Neural cell (in vitro differentiated cells): ENCODE measurements at regions not wholly inside any gene's neighbourhood (a gene's known extent, or its start where the extent isn't known, plus 50 kb on each side); places are given as distances from the start of the nearest gene placed in this dataset.

Experiments used
- CTCF ChIP-seq: fragments of 450-650 bp; IDR thresholded peaks from 2 replicates; pipeline ENCODE4 v1.5.1; 2014; ENCODE audit warnings: antibody characterized with exemption, mild to moderate bottlenecking, moderate library complexity; ENCODE audit not compliant: poor library complexity, severe bottlenecking
- EZH2 ChIP-seq: fragments of 200-600, 300-800 bp; shearing (Covaris generic), sonication (generic); IDR thresholded peaks from 2 replicates; pipeline ENCODE4 v1.6.1; 2014; ENCODE audit warnings: antibody characterized with exemption, low read length, borderline replicate concordance, mild to moderate bottlenecking; ENCODE audit not compliant: insufficient read depth, poor library complexity, severe bottlenecking
- MXI1 ChIP-seq: fragments of 450-650 bp; conservative IDR thresholded peaks from 2 replicates; pipeline ENCODE4 v1.6.1; 2014; ENCODE audit warnings: antibody characterized with exemption, mild to moderate bottlenecking; ENCODE audit not compliant: poor library complexity, severe bottlenecking
- POLR2AphosphoS5 ChIP-seq: IDR thresholded peaks from 2 replicates; pipeline ENCODE4 v1.6.1; 2012
- TF ChIP-seq, protein P1 (sequence below): IDR thresholded peaks from 2 replicates; pipeline ENCODE4 v1.6.1; 2012; ENCODE audit warnings: borderline replicate concordance

DNA sequence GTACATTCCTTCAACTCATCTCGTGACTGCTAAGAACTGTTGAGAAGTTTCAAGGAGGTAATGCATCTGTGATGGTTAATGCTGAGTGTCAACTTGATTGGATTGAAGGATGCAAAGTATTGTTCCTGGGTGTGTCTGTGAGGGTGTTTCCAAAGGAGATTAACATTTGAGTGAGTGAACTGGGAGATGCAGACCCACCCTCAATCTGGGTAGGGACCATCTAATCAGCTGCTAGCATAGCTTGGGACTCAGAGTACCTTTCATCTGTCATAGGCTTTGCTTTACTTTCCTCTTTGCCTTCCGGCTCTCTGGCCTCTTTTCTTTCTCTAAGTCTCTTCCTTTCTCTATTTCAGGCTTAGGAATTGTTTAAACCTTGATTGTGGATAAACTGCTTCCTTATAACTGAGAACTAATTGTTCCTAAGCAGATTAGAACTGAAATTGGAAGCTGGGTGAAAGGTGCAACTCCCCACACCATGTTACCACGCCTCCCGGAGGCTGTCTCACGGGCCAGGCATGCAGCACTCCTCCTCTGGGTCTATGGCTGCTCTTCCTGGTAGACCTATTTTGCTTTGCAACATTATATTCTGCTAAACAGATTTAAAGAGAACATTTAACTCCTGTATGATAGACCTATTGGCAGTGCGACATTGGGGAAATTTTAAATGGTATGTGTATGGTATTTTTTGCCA is 298.2 kb downstream of the CCSER2 start:
- TF ChIP-seq, protein P1, sequence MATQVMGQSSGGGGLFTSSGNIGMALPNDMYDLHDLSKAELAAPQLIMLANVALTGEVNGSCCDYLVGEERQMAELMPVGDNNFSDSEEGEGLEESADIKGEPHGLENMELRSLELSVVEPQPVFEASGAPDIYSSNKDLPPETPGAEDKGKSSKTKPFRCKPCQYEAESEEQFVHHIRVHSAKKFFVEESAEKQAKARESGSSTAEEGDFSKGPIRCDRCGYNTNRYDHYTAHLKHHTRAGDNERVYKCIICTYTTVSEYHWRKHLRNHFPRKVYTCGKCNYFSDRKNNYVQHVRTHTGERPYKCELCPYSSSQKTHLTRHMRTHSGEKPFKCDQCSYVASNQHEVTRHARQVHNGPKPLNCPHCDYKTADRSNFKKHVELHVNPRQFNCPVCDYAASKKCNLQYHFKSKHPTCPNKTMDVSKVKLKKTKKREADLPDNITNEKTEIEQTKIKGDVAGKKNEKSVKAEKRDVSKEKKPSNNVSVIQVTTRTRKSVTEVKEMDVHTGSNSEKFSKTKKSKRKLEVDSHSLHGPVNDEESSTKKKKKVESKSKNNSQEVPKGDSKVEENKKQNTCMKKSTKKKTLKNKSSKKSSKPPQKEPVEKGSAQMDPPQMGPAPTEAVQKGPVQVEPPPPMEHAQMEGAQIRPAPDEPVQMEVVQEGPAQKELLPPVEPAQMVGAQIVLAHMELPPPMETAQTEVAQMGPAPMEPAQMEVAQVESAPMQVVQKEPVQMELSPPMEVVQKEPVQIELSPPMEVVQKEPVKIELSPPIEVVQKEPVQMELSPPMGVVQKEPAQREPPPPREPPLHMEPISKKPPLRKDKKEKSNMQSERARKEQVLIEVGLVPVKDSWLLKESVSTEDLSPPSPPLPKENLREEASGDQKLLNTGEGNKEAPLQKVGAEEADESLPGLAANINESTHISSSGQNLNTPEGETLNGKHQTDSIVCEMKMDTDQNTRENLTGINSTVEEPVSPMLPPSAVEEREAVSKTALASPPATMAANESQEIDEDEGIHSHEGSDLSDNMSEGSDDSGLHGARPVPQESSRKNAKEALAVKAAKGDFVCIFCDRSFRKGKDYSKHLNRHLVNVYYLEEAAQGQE: no peak
- TF ChIP-seq CTCF: no peak
- no peak for TF ChIP-seq POLR2AphosphoS5
- no peak for TF ChIP-seq EZH2
- TF ChIP-seq MXI1: no peak
